ENCODE measurements at regions not wholly inside any gene's neighbourhood (a gene's known extent, or its start where the extent isn't known, plus 50 kb on each side); places are given as distances from the start of the nearest gene placed in this dataset.

GRCh38 chr2:43031471-43032212, 194.8 kb downstream of the ZFP36L2 start:
- DNase-seq = no peak

- no peak for DNase-seq
These were observed 195.7 kb downstream of the ZFP36L2 start for GRCh38 chr2:43030551-43031307.

- no peak for DNase-seq
These were observed 197.2 kb downstream of the ZFP36L2 start for GRCh38 chr2:43029186-43029585.

- no peak for DNase-seq
These were observed 198.2 kb downstream of the ZFP36L2 start for GRCh38 chr2:43028188-43028587.

GRCh38 chr2:43027097-43027873, 199.1 kb downstream of the ZFP36L2 start:
- DNase-seq = no peak

GRCh38 chr2:43026426-43027096, 199.8 kb downstream of the ZFP36L2 start:
- DNase-seq = no peak

GRCh38 chr2:43025709-43026295, 200.6 kb downstream of the ZFP36L2 start:
- DNase-seq = no peak

- DNase-seq = peak; percentile 26 to 59 (median 46)
These were observed 201.8 kb downstream of the ZFP36L2 start for GRCh38 chr2:43024515-43025011.

GRCh38 chr2:43023791-43024514, 202.5 kb downstream of the ZFP36L2 start:
- no peak for DNase-seq

- no peak for DNase-seq
These were observed 203.5 kb downstream of the ZFP36L2 start for GRCh38 chr2:43022896-43023295.

GRCh38 chr2:43021791-43022509, 204.5 kb downstream of the ZFP36L2 start:
- DNase-seq = no peak

GRCh38 chr2:43020990-43021669, 205.3 kb downstream of the ZFP36L2 start:
- no peak for DNase-seq

GRCh38 chr2:43020296-43020695, 206.1 kb downstream of the ZFP36L2 start:
- DNase-seq = no peak

GRCh38 chr2:43019536-43020183, 206.7 kb downstream of the ZFP36L2 start:
- DNase-seq = no peak

GRCh38 chr2:43019025-43019367, 207.4 kb downstream of the ZFP36L2 start:
- no peak for DNase-seq

- DNase-seq = no peak
These were observed 208.0 kb downstream of the ZFP36L2 start for GRCh38 chr2:43018179-43019024.

GRCh38 chr2:43013821-43014345, 212.5 kb downstream of the ZFP36L2 start:
- DNase-seq = no peak

GRCh38 chr2:43012966-43013365, 213.4 kb downstream of the ZFP36L2 start:
- DNase-seq = no peak

GRCh38 chr2:43011158-43011491, 215.3 kb downstream of the ZFP36L2 start:
- DNase-seq = peak in 1 of 3 experiments; percentile 15

Measured in NCI-H1417 (cell line).